ENCODE measurements at regions not wholly inside any gene's neighbourhood (a gene's known extent, or its start where the extent isn't known, plus 50 kb on each side); places are given as distances from the start of the nearest gene placed in this dataset.

- TF ChIP-seq POLR2A (IDR thresholded peaks at IDR 0.05) (no peak), CTCF (IDR thresholded peaks at IDR 0.05) (no peak)
Observed at GRCh38 chr11:121932646-121933185, 183.3 kb downstream of the BLID start.

All from lower leg skin (tissue), 3 donors.